ENCODE measurements at regions not wholly inside any gene's neighbourhood (a gene's known extent, or its start where the extent isn't known, plus 50 kb on each side); places are given as distances from the start of the nearest gene placed in this dataset.

DNA sequence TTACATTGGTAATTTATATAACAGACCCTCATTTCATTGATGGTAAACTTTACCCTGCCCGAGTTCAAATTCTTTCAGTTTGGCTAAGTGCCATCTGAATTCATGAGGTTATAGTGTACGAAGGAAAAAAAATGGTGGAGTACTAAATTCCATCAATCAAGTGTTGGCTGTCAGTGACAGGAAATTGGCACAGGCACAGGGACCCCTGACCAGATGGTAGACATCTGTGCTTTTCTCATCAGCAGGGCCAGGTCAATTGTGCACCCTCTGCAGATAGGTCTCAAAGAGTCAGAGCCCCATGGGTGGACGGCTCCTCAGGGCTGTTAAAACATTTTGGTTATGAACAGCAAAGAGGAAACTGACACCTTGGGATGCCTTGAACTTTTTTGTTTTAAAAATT is 439.2 kb downstream of the SETBP1 start:
- no peak for DNase-seq

DNA sequence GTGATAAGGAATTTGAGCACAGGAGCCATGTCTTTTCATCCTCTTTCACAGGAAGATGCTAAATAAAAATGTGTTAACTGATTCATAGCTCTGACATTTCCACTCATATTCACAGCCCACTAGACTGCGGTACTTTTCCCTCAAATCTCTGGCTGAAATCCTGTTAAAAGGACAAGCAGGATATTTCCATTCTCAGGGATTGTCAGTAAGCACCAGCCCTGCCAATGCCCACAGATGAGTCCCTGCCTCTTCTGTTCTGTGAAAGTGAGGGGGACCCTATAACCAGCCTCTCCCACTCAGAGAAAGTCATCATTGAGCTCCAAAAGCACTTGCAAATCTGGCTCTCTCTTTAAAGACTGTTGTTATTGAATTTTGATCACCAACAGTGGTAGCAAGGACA is 440.5 kb downstream of the SETBP1 start:
- no peak for DNase-seq

GRCh38 chr18:45122506-45122905 is 441.8 kb downstream of the SETBP1 start:
- DNase-seq, result no peak

- DNase-seq, result no peak
These were observed 446.7 kb downstream of the SETBP1 start for GRCh38 chr18:45127405-45127804.

GRCh38 chr18:45133276-45133675 is 452.6 kb downstream of the SETBP1 start:
- no peak for DNase-seq

DNA sequence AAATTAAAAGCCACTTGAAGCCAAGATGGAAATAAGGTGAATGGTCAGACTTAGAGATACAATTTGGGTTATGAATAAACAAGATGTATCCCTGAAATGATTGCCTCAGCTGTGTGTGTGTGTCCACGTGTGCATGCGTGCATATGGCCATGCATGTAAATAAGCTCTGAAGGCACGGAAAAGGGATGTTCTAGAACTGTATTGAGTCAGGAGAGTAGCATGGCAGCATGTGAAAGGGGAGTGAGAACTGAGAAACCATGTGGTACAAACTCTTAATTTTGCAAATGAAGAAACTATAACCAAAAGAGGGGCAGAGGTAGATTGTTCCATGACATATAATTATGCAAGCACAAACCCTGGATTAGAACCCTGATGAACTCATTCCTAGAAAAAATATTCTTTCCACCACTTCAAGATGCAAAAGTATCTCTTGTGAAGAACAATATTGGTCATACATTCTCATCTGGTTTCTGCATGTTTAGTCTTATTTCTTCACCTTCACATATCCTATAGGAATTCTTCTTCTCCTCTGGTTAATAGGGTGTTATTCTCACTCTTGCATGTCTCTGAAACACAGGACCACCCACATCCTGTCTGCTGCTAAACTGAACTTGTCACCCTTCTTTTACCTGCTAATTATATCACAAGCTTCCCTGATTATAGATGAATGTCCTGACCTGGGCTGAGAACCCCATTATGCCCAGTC is 455.8 kb downstream of the SETBP1 start:
- DNase-seq, result no peak

- DNase-seq, result no peak
These were observed 456.4 kb downstream of the SETBP1 start for GRCh38 chr18:45137087-45137419.

DNA sequence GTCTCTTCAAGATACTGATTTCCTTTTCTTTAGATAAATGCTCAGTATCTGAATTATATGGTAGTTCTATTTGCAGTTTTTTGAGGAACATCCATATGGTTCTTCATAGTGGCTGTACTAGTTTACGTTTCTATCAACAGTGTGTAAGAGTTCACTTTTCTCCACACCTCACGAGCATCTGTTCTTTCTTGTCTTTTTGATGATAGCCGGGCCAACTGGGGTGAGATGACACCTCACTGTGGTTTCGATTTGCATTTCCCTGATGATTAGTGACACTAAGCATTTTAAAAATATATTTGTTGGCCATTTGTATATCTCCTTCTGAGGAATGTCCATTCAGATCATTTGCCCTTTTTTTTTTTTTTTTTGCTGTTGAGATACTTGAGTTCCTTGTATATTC is 458.8 kb downstream of the SETBP1 start:
- DNase-seq, result no peak

DNA sequence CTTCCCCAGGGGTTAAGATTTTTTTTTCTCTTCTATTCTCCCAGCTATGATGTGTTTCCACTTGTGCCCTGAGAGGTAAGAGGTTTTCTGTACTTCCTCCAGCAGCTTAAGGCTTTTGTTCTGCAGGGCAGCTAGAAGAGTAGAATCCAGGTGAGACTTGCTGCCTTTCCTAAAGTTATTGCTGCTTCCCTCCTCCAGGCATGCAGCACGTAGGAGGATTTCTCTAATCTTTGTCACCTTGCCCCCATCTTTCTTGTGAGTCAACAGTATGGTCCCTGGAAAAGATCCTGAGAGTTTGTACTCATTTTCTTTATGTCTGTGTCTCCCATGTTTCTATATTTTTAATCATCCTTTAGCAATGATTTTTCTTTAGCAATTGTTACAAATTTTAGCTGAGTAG is 462.2 kb downstream of the SETBP1 start:
- DNase-seq, result no peak

DNA sequence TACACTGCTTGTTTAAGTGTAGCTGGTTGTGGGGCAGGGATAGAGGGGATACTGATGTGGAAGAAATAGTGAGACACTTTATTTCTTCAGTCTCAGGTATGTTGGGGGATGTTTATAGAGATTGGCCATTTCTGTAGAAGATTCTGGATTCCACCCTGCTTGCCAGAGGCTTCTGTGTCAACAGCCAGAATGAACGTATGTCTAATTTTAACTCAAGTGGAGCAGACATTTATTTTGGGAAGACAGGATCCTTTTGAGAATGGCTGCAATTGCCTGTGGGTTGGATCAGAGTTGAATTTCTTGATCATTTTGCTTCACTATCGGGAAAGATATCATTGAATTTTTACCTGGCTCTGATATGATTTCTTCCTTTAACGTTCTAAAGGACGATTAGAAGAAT is 465.6 kb upstream of the SLC14A2 start:
- DNase-seq, result no peak

DNA sequence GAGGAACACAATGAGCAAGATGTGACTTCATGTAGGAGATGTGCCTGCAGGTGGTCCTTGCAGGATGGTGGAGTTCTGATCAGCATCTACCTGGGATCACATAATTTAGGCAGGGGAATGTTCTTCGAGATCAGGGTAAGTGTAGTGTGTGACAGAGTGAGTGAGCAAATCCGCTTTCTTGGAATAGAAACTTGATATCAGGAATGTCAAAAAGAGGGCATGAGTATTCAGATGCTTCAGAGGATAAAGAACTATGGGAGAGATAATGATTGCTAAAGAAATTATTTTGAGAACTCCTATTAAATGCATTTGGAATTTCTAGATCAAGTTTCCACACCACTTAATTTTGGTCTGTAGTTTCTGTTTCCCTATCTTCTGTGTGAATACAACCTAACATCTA is 463.6 kb upstream of the SLC14A2 start:
- no peak for DNase-seq

DNA sequence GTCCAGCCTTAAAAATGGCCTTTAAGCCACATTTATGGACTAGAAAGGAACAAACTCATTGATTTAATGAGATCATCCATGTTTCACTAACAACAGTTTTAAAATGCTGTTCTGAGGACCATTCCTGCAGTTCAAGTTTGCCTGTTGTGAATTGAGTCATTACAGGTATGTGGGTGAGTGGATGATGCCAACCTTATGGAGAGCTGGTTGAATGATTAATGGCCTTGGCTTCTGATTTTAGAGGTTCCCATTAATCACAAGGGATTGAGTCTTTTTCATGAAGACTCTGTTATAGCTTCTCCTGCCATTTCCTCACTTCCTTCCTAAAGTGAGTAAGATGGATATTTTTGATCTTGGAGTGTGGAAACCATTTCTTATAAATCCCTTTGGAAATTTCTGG is 459.8 kb upstream of the SLC14A2 start:
- no peak for DNase-seq

- no peak for DNase-seq
These were observed 458.3 kb upstream of the SLC14A2 start for GRCh38 chr18:45156946-45157345.

GRCh38 chr18:45157576-45157975 is 457.7 kb upstream of the SLC14A2 start:
- no peak for DNase-seq

- no peak for DNase-seq
These were observed 453.4 kb upstream of the SLC14A2 start for GRCh38 chr18:45161850-45162249.

- DNase-seq, result no peak
These were observed 451.4 kb upstream of the SLC14A2 start for GRCh38 chr18:45163871-45164270.

GRCh38 chr18:45164551-45164950 is 450.7 kb upstream of the SLC14A2 start:
- DNase-seq, result no peak

DNA sequence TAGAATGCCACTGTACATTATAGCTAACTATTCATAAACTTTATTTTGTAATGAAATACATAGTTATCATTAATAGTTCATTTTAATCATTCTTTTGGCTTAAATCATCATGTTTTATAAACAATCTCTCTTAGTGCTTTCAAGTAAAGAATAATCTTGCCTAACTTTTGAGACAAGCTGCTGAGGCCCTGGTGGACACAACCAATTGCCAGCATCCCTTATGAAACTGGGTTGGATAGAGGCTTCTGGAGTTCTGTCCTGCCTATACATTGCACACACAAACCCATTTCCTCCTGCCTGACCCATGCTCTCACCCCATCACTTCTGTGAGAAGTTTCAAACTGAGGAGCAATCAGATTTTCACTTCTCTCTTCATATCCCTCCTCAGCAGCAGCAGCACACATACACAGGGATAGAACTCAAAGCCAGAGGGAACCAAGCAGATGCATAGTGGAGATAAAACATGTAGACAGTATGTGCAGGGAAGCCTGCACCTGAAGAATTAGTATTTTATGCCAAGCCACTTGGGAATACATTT is 450.0 kb upstream of the SLC14A2 start:
- DNase-seq, result no peak

DNA sequence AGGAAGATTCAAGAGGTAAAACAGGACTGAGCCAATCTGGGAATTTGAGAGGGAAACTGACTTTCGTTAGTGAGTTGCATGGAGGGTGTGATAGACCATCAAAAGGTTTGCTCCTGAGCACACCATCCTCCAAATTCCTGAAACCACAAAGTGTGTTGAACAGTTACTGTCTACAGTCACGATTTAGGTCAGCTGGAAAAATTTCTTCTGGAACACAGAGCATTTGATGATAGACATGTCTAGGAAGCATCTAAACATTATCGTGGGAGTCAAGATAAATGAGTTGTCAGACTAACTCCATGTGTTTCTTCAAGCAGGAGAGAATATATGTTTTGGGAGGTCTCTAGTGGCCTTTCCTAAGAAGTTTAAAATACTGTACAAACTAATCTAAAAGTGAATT is 449.4 kb upstream of the SLC14A2 start:
- DNase-seq, result no peak

- DNase-seq, result no peak
These were observed 448.9 kb upstream of the SLC14A2 start for GRCh38 chr18:45166341-45166835.

- DNase-seq, result no peak
These were observed 448.3 kb upstream of the SLC14A2 start for GRCh38 chr18:45166836-45167551.

DNA sequence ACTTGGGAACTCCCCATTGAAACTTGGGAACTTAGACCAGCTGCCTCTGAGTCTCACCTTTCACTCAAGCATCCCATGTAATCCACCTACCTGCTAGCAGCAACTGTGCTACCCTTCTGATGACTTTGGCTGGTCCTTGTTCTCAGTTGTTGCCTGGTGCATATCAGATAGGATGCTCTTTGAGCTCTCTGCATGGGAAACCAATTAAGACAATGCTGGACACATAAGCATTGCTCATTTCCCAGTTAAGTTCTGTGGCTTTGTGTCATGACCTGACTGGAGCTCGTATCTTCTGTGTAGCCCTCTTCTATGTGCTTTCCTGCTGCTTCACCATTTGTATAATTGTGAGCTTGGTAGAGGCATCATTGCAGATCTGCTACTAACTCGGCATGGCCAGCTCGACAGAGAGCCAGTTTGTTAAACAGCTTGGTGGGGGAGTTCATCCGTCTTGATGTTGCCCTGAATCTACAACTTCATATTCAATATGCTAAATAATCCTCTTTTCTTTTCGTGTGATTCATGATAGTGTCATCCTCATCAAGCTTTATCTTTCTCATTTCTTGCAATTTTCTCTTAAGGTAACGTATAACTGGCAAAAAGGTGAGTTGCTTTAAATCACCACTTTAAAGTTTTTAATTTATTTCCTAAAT is 447.5 kb upstream of the SLC14A2 start:
- no peak for DNase-seq

- DNase-seq, result no peak
These were observed 446.2 kb upstream of the SLC14A2 start for GRCh38 chr18:45168866-45169600.
